NB4 (cell line): ENCODE measurements at regions not wholly inside any gene's neighbourhood (a gene's known extent, or its start where the extent isn't known, plus 50 kb on each side); places are given as distances from the start of the nearest gene placed in this dataset.

Experiments used
- MAX ChIP-seq: IDR thresholded peaks from 2 replicates; pipeline ENCODE4 v1.6.1; 2011; ENCODE audit warnings: low read depth, low read length
- MYC ChIP-seq: IDR thresholded peaks from 2 replicates; pipeline ENCODE4 v1.6.1; 2011; ENCODE audit warnings: low read depth, low read length
- POLR2A ChIP-seq: IDR thresholded peaks from 2 replicates; pipeline ENCODE4 v1.6.1; 2011; ENCODE audit warnings: mild to moderate bottlenecking; ENCODE audit not compliant: insufficient read length; ENCODE audit errors: extremely low read depth
- TF ChIP-seq, protein P1 (sequence below): IDR thresholded peaks from one replicate; pipeline ENCODE4 v1.5.1; 2012; ENCODE audit warnings: low read depth, low read length

DNA sequence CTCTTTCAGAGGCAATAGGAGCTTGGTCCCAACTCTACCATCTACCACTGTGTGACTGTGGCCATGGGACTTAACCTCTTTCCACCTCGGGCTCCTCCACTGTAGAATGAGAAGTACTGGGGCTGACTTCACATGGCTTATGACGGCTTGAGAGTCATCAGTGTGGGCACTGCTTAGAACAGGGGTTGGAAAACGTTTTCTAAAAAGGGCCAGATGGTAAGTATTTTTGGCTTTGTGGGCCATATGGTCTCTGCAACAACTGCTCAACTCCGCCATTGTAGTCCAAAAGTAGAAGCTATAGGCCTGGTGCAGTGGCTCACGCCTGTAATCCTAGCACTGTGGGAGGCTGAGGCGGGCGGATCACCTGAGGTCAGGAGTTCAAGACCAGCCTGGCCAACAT is 69.2 kb upstream of the LTA4H start:
- TF ChIP-seq, protein P1, sequence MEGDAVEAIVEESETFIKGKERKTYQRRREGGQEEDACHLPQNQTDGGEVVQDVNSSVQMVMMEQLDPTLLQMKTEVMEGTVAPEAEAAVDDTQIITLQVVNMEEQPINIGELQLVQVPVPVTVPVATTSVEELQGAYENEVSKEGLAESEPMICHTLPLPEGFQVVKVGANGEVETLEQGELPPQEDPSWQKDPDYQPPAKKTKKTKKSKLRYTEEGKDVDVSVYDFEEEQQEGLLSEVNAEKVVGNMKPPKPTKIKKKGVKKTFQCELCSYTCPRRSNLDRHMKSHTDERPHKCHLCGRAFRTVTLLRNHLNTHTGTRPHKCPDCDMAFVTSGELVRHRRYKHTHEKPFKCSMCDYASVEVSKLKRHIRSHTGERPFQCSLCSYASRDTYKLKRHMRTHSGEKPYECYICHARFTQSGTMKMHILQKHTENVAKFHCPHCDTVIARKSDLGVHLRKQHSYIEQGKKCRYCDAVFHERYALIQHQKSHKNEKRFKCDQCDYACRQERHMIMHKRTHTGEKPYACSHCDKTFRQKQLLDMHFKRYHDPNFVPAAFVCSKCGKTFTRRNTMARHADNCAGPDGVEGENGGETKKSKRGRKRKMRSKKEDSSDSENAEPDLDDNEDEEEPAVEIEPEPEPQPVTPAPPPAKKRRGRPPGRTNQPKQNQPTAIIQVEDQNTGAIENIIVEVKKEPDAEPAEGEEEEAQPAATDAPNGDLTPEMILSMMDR, result no peak
- TF ChIP-seq MAX (no peak), POLR2A (no peak), MYC (no peak)
